Activated CD8-positive, alpha-beta memory T cell treated with anti-CD3 and anti-CD28 coated beads, Interleukin-2, amount 50 U/mL, for 24 hours (primary cell): ENCODE measurements at regions not wholly inside any gene's neighbourhood (a gene's known extent, or its start where the extent isn't known, plus 50 kb on each side); places are given as distances from the start of the nearest gene placed in this dataset.

ENCODE experiments used
- DNase-seq: peaks from one replicate; pipeline ENCODE4 v3.0.0-alpha.2; 2020; ENCODE audit errors: extremely low read depth

DNA sequence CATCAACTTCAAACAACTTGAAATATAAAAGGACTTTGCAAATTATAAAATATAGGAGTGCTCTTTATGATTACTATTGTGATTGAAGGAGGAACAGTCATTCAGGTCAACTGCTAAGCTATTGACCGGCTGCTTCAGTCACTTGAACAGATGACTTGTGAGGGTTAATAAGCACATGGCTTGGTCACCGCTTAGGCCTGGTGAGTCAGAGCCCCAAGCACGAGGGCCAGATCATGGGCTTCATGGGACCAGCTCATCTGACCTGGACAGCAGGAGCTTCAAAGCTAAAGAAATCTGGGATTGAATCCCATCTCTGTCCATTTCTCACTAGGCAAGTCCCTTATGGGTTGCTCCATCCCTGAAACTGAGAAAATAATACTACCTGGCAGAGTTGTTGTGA lies 60.4 kb upstream of the ADO start:
- no peak for DNase-seq

- no peak for DNase-seq
These were observed 58.9 kb upstream of the ADO start for GRCh38 chr10:62745581-62745980.

- DNase-seq: no peak
These were observed 57.4 kb upstream of the ADO start for GRCh38 chr10:62746951-62747729.

GRCh38 chr10:62748386-62748785 lies 56.1 kb upstream of the ADO start:
- DNase-seq: no peak

DNA sequence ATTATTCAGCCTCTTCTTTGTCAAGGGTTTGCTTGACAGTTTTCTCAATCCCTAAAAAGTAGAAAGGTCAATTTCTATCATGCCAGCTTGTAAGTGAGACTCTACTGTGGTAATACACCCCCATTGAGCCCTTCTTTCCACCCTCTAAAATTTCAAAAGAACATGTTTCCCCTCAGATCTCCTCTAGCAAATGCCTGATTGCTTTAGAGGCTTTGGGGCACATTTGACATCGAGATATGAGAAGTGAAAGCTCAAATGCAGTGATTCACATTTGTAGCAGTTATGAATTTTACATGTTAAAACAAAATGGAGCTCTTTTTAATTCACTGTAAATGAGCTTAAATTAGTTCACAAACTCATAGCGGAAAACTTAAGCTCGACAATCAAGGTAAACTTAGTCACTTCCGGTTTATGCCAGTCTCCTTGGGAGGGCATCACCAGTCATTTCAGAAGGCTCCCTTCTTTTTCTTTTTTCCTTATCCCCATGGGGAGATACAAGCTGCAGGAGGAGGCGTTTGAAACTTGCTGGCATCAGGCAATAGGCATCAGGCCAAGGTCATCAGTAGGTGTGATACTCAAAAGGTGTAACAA lies 55.3 kb upstream of the ADO start:
- no peak for DNase-seq
